ENCODE measurements at regions not wholly inside any gene's neighbourhood (a gene's known extent, or its start where the extent isn't known, plus 50 kb on each side); places are given as distances from the start of the nearest gene placed in this dataset.
"Not testable (repeated sequence)": the region's sequence is repeated elsewhere in the genome, so short reads cannot be mapped to it uniquely, and the experiment has no call there.

DNA sequence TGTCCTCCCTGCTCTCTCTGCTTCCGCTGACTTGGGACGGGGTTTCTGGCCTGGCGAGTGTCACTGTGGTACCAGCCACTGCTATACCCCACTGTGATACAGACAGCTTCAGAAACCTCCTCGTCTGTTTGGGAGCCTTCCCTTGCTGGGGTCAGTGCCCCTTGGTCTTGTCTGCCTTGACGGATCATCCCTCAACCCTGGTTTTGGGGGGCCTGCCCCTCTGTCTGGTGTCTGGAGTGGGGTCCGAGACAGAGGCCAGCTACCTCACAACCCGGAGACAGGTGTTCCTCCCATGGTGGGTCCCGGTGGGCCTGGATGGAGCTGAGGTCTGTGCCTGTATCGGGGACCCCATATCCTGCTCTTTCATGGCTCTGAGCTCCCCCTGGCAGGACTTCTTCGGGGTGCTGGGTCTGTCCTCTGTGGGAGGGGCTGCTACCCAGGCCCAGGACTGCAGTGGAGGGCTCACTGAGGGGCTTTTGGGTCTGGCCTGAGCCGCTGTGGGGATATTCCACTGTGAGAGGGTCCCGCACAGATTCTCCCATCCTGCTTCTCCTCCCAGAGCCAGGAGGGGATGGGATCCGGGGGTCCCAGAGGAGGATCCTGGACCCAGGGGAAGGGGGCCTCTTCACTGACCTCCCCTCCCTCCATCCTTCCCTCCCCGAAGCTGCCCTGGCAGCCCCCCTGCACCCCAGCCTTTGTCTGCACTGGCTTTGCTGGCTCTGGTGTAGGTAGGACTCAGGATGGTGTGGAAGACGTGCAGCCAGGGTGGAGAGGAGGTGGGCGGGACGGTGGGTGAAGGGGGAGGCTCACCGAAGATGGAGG is 365.5 kb downstream of the TMEM121 start:
- H3K4me3 ChIP-seq = no peak overlapping the region
- no peaks in the 10 kb centered on the region for H3K36me3 ChIP-seq
- H3K4me1 ChIP-seq = no peaks in the 10 kb centered on the region
- H3K27ac ChIP-seq = no peak overlapping the region
- TF ChIP-seq, protein P1, sequence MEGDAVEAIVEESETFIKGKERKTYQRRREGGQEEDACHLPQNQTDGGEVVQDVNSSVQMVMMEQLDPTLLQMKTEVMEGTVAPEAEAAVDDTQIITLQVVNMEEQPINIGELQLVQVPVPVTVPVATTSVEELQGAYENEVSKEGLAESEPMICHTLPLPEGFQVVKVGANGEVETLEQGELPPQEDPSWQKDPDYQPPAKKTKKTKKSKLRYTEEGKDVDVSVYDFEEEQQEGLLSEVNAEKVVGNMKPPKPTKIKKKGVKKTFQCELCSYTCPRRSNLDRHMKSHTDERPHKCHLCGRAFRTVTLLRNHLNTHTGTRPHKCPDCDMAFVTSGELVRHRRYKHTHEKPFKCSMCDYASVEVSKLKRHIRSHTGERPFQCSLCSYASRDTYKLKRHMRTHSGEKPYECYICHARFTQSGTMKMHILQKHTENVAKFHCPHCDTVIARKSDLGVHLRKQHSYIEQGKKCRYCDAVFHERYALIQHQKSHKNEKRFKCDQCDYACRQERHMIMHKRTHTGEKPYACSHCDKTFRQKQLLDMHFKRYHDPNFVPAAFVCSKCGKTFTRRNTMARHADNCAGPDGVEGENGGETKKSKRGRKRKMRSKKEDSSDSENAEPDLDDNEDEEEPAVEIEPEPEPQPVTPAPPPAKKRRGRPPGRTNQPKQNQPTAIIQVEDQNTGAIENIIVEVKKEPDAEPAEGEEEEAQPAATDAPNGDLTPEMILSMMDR (IDR thresholded peaks at IDR 0.05) = no peak
- peak; percentile 15 to 52 for DNase-seq
- no peaks in the 10 kb centered on the region for H3K27me3 ChIP-seq
- no peaks in the 10 kb centered on the region for H3K9me3 ChIP-seq
- intact Hi-C loops (cut with DNase I; ENCODE audit: low total_unique reads) = no loop called here

DNA sequence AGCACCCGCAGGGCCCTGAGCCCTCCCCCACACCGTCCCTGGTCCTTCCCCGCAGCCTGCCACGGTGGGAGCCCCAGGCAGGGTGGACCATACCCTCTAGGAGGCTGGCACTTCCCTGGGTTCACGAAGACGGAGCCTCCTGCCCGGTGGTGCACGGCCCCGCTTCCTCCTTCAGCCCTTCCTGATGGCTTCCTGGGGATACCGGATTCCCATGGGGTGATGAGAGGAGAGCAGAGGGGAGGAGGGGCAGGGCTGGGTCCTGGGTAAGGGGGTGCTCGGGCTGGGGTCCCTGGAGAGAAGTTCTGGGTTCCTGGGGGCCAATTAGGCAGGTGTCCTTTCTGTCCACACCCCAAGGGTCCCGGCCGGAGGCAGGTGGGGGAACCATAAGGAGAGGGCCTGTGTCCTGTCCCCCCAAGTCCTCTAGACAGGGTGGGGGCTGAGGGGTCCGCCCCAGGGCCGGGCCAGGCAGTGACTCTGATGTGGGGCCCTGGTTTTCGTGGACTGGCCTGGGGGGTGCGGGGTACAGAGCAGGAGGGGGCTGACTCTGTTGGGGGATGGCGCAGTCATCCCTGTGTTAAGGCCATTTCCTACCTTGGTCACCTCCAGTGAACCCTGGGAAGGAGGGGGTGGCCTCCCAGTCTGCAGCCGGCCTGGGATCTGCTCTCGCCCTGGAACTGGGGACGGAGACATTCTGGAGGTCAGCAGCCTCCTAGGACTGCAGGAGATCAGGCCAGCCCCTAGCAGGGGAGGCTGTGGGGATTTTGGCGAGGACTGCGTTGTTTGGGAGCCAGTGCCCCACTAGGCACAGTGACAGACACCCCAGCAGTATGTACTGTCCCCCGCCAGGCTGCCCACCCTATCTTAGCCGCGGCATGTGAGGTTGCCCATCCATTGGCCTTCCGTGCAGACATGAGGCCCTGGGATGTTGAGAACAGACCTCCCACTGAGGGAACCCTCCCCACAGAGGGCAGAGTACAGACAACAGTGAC is 366.4 kb downstream of the TMEM121 start:
- H3K36me3 ChIP-seq; H3K4me1 ChIP-seq; intact Hi-C loops (cut with DNase I; ENCODE audit: low total_unique reads); H3K9me3 ChIP-seq; H3K27ac ChIP-seq; H3K27me3 ChIP-seq; H3K4me3 ChIP-seq: not testable (repeated sequence)
- peak; percentile 5 to 61 for DNase-seq

DNA sequence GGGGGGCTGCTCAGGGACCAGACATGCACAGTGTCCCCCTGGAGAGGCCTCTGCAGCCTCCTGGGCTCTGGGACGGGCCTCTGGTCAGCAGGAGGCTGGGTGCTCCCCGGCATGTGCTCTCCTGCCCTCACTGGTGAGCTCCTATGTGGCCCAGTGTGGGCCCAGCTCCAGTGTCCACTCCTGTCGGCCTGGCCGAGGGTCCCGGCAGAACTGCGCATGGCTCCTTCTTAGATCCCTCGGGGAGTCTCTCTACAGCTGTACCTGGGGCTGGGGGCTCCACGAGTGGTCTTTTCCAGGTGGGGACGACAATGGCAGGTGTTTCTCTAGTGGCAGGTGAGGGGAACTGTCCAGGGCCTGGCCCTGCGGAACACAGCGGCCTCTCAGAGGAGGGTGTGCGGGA is 367.3 kb downstream of the TMEM121 start:
- H3K27ac ChIP-seq; H3K4me1 ChIP-seq; H3K27me3 ChIP-seq; H3K36me3 ChIP-seq; H3K4me3 ChIP-seq; intact Hi-C loops (cut with DNase I; ENCODE audit: low total_unique reads); H3K9me3 ChIP-seq: not testable (repeated sequence)
- DNase-seq = peak in 1 of 2 donors; percentile 38

DNA sequence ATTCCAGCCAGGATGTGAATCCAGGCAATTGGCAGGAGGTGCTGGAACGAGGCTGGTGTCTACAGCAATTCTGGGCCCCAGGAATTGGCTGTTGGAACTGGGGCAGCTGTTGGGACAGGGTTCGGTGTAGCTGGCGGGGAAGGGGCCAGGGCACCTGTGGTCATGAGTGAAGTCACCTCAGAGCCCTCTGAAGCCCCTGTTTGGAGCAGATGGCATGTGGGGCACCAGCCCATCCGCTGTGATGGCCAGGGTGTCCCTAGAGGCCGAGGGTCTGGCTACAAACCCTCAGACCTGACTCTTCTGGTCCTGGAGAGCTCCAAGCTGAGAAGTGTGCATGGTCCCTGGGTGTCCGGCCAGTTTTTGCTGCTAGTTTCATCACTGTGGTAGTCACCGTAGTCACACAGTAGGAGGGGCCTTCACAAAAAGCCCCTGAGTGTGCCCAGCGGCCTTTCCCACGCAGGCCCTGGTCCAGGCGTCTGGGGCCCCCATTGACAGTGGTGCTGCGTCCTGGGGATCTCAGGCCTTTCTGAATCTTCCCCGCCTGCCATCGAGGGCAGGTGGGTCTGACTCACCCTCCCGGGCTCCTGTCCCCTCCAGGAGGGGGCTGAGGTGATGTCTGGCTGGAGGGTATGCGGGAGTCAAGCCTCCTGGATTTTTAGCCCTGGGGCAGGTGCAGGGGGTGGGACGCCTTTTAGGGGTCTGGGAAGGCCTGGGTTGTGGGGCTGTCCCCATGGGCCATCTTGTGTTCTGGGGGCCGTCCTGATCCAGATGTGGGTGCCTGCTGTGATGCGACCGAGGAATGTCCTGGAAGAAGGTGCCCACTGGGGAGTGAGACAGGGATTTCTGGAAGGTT is 368.0 kb downstream of the TMEM121 start:
- H3K9me3 ChIP-seq = no peaks in the 10 kb centered on the region
- H3K36me3 ChIP-seq = no peaks in the 10 kb centered on the region
- DNase-seq = peak; percentile 2 to 53
- intact Hi-C loops (cut with DNase I; ENCODE audit: low total_unique reads) = no loop called here
- TF ChIP-seq, protein P1 (IDR thresholded peaks at IDR 0.05) = no peak
- H3K4me1 ChIP-seq = no peaks in the 10 kb centered on the region
- H3K27me3 ChIP-seq = peaks cover 0 to 1% of the 10 kb centered on the region in 2 donors
- no peak overlapping the region for H3K4me3 ChIP-seq
- H3K27ac ChIP-seq = no peak overlapping the region

DNA sequence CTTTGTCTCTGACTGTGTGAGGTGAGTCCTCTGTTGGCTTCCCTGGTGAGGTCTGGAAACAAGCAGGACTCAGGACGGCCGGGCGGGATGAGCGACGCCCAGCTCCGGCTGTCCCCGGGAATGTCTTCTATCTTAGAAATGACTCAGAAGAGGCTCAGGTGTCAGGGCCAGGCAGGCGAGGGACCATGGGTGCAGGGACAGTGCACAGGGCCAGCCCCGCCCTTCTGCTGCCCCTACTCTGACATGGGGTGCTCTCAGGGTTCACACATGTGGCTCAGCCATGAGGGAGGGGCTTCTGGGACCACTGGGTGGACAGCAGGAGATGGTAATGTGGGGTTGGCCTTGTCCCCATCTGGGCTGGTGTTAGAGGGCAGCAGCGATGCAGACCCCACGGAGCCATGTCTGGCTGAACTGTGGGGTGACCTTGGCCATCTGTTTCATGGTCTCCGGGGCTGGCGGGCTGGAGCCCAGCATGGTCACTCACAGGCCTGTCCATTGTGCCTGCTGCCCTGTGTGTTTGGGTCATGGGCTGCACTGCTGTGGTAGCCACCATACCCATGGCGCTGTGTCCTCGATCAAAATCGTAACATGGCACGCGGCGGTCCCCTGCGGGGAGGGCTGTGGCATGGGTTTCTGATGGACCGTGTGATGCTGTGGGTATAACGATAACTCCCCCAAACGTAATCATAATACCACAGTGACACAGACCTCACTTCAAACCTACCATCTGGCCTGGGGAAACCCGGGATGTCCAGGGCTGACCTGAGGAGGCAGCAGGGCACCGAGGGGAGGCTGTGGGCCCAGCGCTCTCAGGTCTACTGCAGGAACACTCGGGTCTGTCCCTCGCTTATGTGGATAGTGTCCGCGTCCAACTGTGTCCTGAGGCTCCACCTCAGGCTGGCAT is 368.8 kb downstream of the TMEM121 start:
- TF ChIP-seq, protein P1 (IDR thresholded peaks at IDR 0.05) = no peak
- H3K27ac ChIP-seq = no peak overlapping the region
- DNase-seq = peak; percentile 11 to 52

DNA sequence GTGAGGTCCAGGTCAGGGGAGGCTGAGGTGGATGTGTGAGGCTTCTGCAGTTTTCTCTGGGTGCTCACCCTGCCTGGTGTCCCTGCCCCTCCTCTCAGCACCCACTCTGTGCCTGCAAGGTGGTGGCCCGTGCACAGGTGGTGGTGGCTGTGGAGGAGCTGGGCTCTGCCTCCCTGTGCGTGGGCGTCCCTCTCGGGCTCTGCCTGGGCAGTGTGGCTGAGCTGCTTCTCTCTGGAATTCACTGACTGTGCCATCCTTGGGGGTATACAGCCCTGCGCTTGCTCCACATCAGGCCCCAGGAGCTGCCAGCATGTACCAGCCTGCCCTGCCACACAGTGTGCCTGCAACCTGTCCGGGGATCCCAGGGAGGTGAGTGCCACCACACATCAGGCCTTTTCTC is 369.8 kb downstream of the TMEM121 start:
- H3K4me1 ChIP-seq; H3K9me3 ChIP-seq; H3K27ac ChIP-seq; H3K36me3 ChIP-seq; H3K4me3 ChIP-seq; H3K27me3 ChIP-seq; intact Hi-C loops (cut with DNase I; ENCODE audit: low total_unique reads): not testable (repeated sequence)
- peak; percentile 15 to 56 for DNase-seq

More for the DNA sequence above, 368.8 kb downstream of the TMEM121 start:
- intact Hi-C loops (cut with DNase I; ENCODE audit: low total_unique reads) = no loop called here
- Histone ChIP-seq H3K9me3 (no peaks in the 10 kb centered on the region), H3K27me3 (peaks cover 0 to 4% of the 10 kb centered on the region in 2 donors), H3K36me3 (no peaks in the 10 kb centered on the region), H3K4me1 (no peaks in the 10 kb centered on the region), H3K4me3 (no peak overlapping the region)

DNA sequence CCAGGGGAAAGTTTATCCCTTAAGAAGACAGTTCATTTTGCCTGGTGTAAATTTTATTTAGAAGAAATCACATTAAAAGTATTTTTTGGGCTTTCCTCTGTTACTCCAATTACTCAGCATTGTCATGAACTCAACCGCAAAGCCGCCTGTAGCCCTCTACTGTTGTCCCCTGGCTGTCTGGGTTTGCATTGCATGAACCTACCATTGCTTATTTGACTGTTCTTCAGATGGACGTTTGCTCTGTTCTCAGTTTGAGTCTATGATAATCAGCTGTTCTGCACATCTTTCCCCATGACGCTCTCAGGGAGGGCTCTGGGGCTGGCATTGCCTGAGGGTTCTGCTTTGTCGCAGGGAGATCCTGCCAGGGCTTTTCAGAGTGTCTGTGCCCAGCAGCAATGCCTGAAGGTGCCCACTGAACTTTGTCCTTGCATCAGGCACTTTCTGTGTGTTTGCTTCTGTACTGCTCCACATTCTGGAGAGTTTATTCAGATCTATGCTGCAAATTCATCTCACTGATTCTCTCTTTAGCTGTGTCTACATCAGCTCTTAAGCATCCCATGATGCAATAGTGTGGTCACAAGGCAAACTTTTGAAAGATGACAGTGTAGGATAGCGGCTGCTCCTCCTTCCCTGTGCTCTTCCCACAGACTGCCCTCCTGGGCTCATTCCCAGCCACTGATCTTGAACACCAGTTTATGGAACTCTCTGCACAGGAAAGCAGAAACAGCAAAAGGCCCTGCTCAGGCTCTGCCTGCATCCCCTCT is 370.8 kb downstream of the TMEM121 start:
- H3K27ac ChIP-seq; intact Hi-C loops (cut with DNase I; ENCODE audit: low total_unique reads); H3K4me3 ChIP-seq; H3K9me3 ChIP-seq; H3K36me3 ChIP-seq; H3K4me1 ChIP-seq: not testable (repeated sequence)
- H3K27me3 ChIP-seq = peaks cover 0 to 11% of the 10 kb centered on the region in 2 donors
- DNase-seq = peak in 1 of 2 donors; percentile 12

All from tibial artery (tissue), 4 donors.